H1 (cell line): ENCODE measurements at regions not wholly inside any gene's neighbourhood (a gene's known extent, or its start where the extent isn't known, plus 50 kb on each side); places are given as distances from the start of the nearest gene placed in this dataset.

ENCODE experiments used
- CREB1 ChIP-seq: IDR thresholded peaks from 2 replicates; pipeline ENCODE4 v1.6.1; 2012; ENCODE audit warnings: inconsistent platforms
- JUN ChIP-seq: IDR thresholded peaks from 2 replicates; pipeline ENCODE4 v1.6.1; 2011; ENCODE audit warnings: low read depth, mild to moderate bottlenecking, improper control_type of control experiment, low read length
- RAD21 ChIP-seq, 2 experiments: IDR thresholded peaks in 1 of 2; conservative IDR thresholded peaks in 1 of 2; 2 replicates each; pipeline ENCODE4 v1.6.1; 2011; ENCODE audit warnings: low read depth in 2 of 2, low read length in 2 of 2, improper control_type of control experiment in 1 of 2, inconsistent platforms in 1 of 2, mild to moderate bottlenecking in 1 of 2, moderate library complexity in 1 of 2
- SAP30 ChIP-seq: fragments of 300-600 bp; sonication (generic); IDR thresholded peaks from 2 replicates; pipeline ENCODE4 v1.7.1; 2012; ENCODE audit warnings: low read length, moderate library complexity, mild to moderate bottlenecking, inconsistent platforms; ENCODE audit not compliant: insufficient read depth, insufficient replicate concordance
- TAF1 ChIP-seq: IDR thresholded peaks from 2 replicates; pipeline ENCODE4 v1.6.1; 2011; ENCODE audit warnings: mild to moderate bottlenecking, low read depth, low read length
- TAF7 ChIP-seq: optimal IDR thresholded peaks from 2 replicates; pipeline ENCODE3; 2011; ENCODE audit warnings: low read depth, mild to moderate bottlenecking, inconsistent platforms, low read length, moderate library complexity, borderline replicate concordance
- TF ChIP-seq, protein P1 (sequence below): IDR thresholded peaks from 2 replicates; pipeline ENCODE4 v1.6.1; 2012; ENCODE audit warnings: low read length, inconsistent platforms

DNA sequence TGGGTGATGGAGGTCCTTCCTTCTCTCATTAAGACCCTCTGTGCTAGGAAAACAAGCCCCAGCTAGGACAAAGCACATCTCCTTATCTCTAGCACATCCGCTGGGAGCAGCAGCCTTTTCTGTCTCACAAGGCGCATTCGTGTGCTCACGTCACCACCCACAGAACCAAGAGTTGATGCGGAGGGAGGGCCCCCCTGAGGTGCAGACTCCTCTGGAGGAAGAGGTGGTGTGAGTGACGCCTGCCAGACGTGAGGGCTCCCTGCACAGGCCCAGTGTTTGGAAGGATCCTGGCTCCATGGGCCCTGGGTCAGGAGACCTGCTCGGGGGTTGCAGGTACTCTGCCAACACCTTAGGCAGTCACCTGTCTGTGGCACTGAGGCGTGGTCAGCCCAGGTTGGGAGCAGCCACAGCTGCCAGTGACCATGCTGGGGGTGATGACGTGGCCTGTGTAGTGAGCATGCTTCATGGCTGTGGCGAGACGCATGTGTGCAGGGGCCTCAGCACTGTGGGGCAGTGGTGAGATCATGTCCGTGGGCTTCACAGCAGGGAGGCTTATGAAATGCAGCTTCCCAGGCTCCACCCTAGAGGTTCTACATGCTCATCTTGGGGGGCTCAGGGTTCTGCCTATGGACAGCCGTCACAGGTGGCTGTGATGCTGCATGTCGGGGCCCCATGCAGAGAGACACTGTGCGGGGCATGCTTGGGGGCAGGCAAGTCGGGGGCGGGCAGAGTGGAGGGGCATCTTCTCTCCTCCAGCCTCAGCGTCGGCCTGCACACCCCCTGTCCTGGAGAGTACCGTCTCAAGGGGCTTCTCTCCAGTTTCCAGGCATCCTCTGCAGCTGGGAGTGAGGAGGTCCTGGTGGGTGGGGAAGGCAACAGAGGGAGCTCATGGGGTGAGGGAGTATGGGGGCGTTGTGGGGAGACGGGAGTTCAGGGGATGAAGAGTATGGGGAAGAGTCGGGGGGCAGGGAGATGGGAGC, 56.2 kb upstream of the DPYSL4 start (continued):
- TF ChIP-seq RAD21 (IDR thresholded peaks at IDR 0.05 in 1 of 2, conservative IDR thresholded peaks at IDR 0.05 in 1 of 2; ENCODE audit: low read depth in 2 of 2, low read length in 2 of 2) = no peak
- TF ChIP-seq TAF7 = no peak
- no peak for TF ChIP-seq JUN
- no peak for TF ChIP-seq CREB1
- TF ChIP-seq, protein P1, sequence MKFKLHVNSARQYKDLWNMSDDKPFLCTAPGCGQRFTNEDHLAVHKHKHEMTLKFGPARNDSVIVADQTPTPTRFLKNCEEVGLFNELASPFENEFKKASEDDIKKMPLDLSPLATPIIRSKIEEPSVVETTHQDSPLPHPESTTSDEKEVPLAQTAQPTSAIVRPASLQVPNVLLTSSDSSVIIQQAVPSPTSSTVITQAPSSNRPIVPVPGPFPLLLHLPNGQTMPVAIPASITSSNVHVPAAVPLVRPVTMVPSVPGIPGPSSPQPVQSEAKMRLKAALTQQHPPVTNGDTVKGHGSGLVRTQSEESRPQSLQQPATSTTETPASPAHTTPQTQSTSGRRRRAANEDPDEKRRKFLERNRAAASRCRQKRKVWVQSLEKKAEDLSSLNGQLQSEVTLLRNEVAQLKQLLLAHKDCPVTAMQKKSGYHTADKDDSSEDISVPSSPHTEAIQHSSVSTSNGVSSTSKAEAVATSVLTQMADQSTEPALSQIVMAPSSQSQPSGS = no peak
- TF ChIP-seq SAP30 = no peak
- TF ChIP-seq TAF1 = no peak
